GM12878 (cell line): ENCODE measurements at regions not wholly inside any gene's neighbourhood (a gene's known extent, or its start where the extent isn't known, plus 50 kb on each side); places are given as distances from the start of the nearest gene placed in this dataset.

Experiments
- ATAC-seq: fragments of 200-7000 bp; cut with Tn5 transposase; 3 replicates; pipeline ENCODE4 v1.9.1; 2020; ENCODE audit warnings: mild to moderate bottlenecking, moderate library complexity
- BruUV-seq: library from RNA; stranded (reverse); fragments of 400-500 nt; replicated peaks from 2 replicates; lab custom pipeline; 2021; lab: Mats Ljungman, UMichigan
- CTCF ChIA-PET: fragments of 300-600 bp; sonication (Branson Sonifier 250); formaldehyde crosslinking; extraction: SDS; loops from one replicate; lab custom pipeline; 2021; ENCODE audit warnings: inconsistent platforms; lab: Yijun Ruan, JAX
- POLR2A ChIA-PET: fragments of 350-600 bp; formaldehyde crosslinking; extraction: SDS; loops from one replicate; lab custom pipeline; 2021; ENCODE audit warnings: inconsistent platforms; lab: Charles Lee
- RAD21 ChIA-PET: fragments of 300-600 bp; sonication (Branson Sonifier 250); formaldehyde crosslinking; loops from one replicate; lab custom pipeline; 2023; ENCODE audit warnings: antibody characterized with exemption; ENCODE audit not compliant: unreplicated experiment; lab: Charles Lee
- SMC1A ChIA-PET: fragments of 300-600 bp; sonication (Branson Sonifier 250); formaldehyde crosslinking; loops from one replicate; lab custom pipeline; 2023; ENCODE audit not compliant: unreplicated experiment, uncharacterized antibody; lab: Charles Lee
- DNase-seq: peaks from one replicate; pipeline ENCODE4 v3.0.0-alpha.2; 2011; ENCODE audit warnings: low read depth, low spot score
- FAIRE-seq: peaks from 3 replicates; lab custom pipeline; 2011; peaks lifted over from hg19 to GRCh38; lab: Jason Lieb, UNC
- H2AFZ ChIP-seq: 2 replicates; pipeline ENCODE4 v1.6.0; 2011; ENCODE audit warnings: low read depth, low read length, control low read depth; ENCODE audit not compliant: control insufficient read depth
- H3K27ac ChIP-seq: 2 replicates; pipeline ENCODE4 v1.5.1; 2011; ENCODE audit warnings: control low read depth; ENCODE audit not compliant: control insufficient read depth, insufficient read depth
- H3K27me3 ChIP-seq, 2 experiments: replicated peaks in 1 of 2; 2 replicates each; pipeline versions ENCODE4 v1.6.0 to v1.6.1; 2011; ENCODE audit warnings: low read length in 1 of 2; ENCODE audit not compliant: control insufficient read depth in 2 of 2, insufficient read depth in 2 of 2
- H3K36me3 ChIP-seq, 2 experiments: 2 replicates each; pipeline ENCODE4 v1.5.1; 2011; ENCODE audit warnings: low read length in 1 of 2; ENCODE audit not compliant: control insufficient read depth in 2 of 2, insufficient read depth in 2 of 2
- H3K4me1 ChIP-seq: 2 replicates; pipeline ENCODE4 v1.6.1; 2011; ENCODE audit warnings: mild to moderate bottlenecking, low read length, moderate library complexity, mixed read lengths; ENCODE audit not compliant: control insufficient read depth, insufficient read depth
- H3K4me2 ChIP-seq: 2 replicates; pipeline ENCODE4 v1.6.0; 2011; ENCODE audit warnings: control low read depth; ENCODE audit not compliant: control insufficient read depth, insufficient read depth
- H3K4me3 ChIP-seq: fragments of 200-600 bp; sonication (generic); 2 replicates; pipeline ENCODE4 v1.5.1; 2016
- H3K79me2 ChIP-seq: 2 replicates; pipeline ENCODE4 v1.6.0; 2011; ENCODE audit warnings: low read length; ENCODE audit not compliant: control insufficient read depth, insufficient read depth
- H3K9ac ChIP-seq: 2 replicates; pipeline ENCODE4 v1.8.0; 2011; ENCODE audit warnings: low read length, control low read depth, mixed read lengths; ENCODE audit not compliant: control insufficient read depth, insufficient read depth
- H3K9me3 ChIP-seq: replicated peaks from 3 replicates; pipeline ENCODE4 v1.5.1; 2011; ENCODE audit warnings: mild to moderate bottlenecking, low read length; ENCODE audit not compliant: control insufficient read depth, insufficient read depth
- H4K20me1 ChIP-seq: 2 replicates; pipeline ENCODE4 v1.6.0; 2011; ENCODE audit not compliant: control insufficient read depth, insufficient read depth
- CEBPZ ChIP-seq: fragments of 150-350 bp; IDR thresholded peaks from 2 replicates; pipeline ENCODE4 v1.6.1; 2016; ENCODE audit warnings: low read depth, low read length
- CREM ChIP-seq: IDR thresholded peaks from 2 replicates; pipeline ENCODE4 v1.6.1; 2014; ENCODE audit warnings: antibody characterized with exemption, low read depth
- E2F4 ChIP-seq: IDR thresholded peaks from 2 replicates; pipeline ENCODE4 v1.6.1; 2012; ENCODE audit warnings: low read depth, low read length, improper control_type of control experiment
- HDAC6 ChIP-seq: fragments of 200-600 bp; sonication (generic); IDR thresholded peaks from one replicate; pipeline ENCODE4 v1.8.0; 2017; ENCODE audit warnings: antibody characterized with exemption; ENCODE audit not compliant: unreplicated experiment
- IRF4 ChIP-seq: IDR thresholded peaks from 2 replicates; pipeline ENCODE4 v1.6.1; 2011; ENCODE audit warnings: low read depth, low read length
- JUNB ChIP-seq: IDR thresholded peaks from 2 replicates; pipeline ENCODE4 v1.6.1; 2016; ENCODE audit warnings: antibody characterized with exemption, mild to moderate bottlenecking
- LARP7 ChIP-seq: fragments of 450-650 bp; IDR thresholded peaks from 2 replicates; pipeline ENCODE4 v1.6.1; 2017; ENCODE audit warnings: mild to moderate bottlenecking
- MTA2 ChIP-seq: fragments of 450-650 bp; IDR thresholded peaks from 2 replicates; pipeline ENCODE4 v1.6.1; 2016; ENCODE audit warnings: low read depth, mild to moderate bottlenecking, moderate library complexity
- MTA3 ChIP-seq: IDR thresholded peaks from 2 replicates; pipeline ENCODE4 v1.6.1; 2012; ENCODE audit warnings: low read length, inconsistent platforms, borderline replicate concordance
- NFIC ChIP-seq: IDR thresholded peaks from 2 replicates; pipeline ENCODE4 v1.6.1; 2012; ENCODE audit warnings: low read depth, mild to moderate bottlenecking, inconsistent platforms, low read length, moderate library complexity
- NKRF ChIP-seq: fragments of 450-650 bp; conservative IDR thresholded peaks from 2 replicates; pipeline ENCODE4 v1.6.1; 2017; ENCODE audit warnings: mild to moderate bottlenecking, moderate library complexity
- POLR2A ChIP-seq: IDR thresholded peaks from 2 replicates; pipeline ENCODE4 v1.6.1; 2011; ENCODE audit warnings: low read depth, mild to moderate bottlenecking, low read length
- SMAD1 ChIP-seq: fragments of 450-650 bp; IDR thresholded peaks from 2 replicates; pipeline ENCODE4 v1.6.1; 2018; ENCODE audit warnings: mild to moderate bottlenecking, low read depth; ENCODE audit not compliant: partially characterized antibody
- SMAD5 ChIP-seq: IDR thresholded peaks from 2 replicates; pipeline ENCODE4 v1.6.1; 2016; ENCODE audit warnings: antibody characterized with exemption, low read depth
- ZBED1 ChIP-seq: IDR thresholded peaks from 2 replicates; pipeline ENCODE4 v1.6.1; 2016; ENCODE audit warnings: borderline replicate concordance
- WGBS: methylation state at CpG from one replicate; pipeline ENCODE4 v1.1.6; 2016; ENCODE audit warnings: low lambda C conversion rate; ENCODE audit not compliant: insufficient replicate concordance, insufficient coverage; ENCODE audit errors: missing lambda C conversion rate; 5-methylcytosine and 5-hydroxymethylcytosine counted together
- in situ Hi-C: fragments of 300-500 bp; cut with MboI; formaldehyde crosslinking; loops from 9 replicates; pipeline ENCODE4 v1.14.3; 2018; ENCODE audit warnings: mixed read lengths
- intact Hi-C: fragments of 100-400 bp; cut with micrococcal nuclease; formaldehyde crosslinking; loops from one replicate; pipeline ENCODE4 v1.14.2; 2022; ENCODE audit not compliant: unreplicated experiment

GRCh38 chr13:70353096-70353495 lies 244.8 kb upstream of the KLHL1 start:
- DNase-seq, result no peak
- no peak for ATAC-seq
- no peak overlapping the region for H2AFZ ChIP-seq
- POLR2A ChIA-PET, result no interaction called here
- TF ChIP-seq NKRF (no peak), JUNB (no peak), SMAD1 (no peak), IRF4 (no peak), SMAD5 (no peak), E2F4 (no peak), CREM (no peak), LARP7 (no peak), HDAC6 (no peak), MTA2 (no peak), MTA3 (no peak), NFIC (no peak), POLR2A (no peak), CEBPZ (no peak), ZBED1 (no peak)
- H3K9ac ChIP-seq, result no peak overlapping the region
- H3K4me1 ChIP-seq, result no peaks in the 10 kb centered on the region
- 0% methylated on average over 2 of the region's 2 CpGs for WGBS
- in situ Hi-C loops (no loop called here), intact Hi-C loops (no loop called here)
- H3K4me2 ChIP-seq, result no peak overlapping the region
- FAIRE-seq, result no peak
- no TSS peak for BruUV-seq
- SMC1A ChIA-PET, result no interaction called here
- no peaks in the 10 kb centered on the region for H4K20me1 ChIP-seq
- CTCF ChIA-PET, result interaction anchor here (1.5 kb wide), 1 partner anchor 14 kb away, joined by 3 read pairs; no protein-coding TSS in a partner anchor
- no peaks in the 10 kb centered on the region for H3K79me2 ChIP-seq
- H3K36me3 ChIP-seq, result no peaks in the 10 kb centered on the region
- no peak overlapping the region for H3K4me3 ChIP-seq
- RAD21 ChIA-PET, result no interaction called here
- no peaks in the 10 kb centered on the region for H3K27me3 ChIP-seq
- H3K27ac ChIP-seq, result no peak overlapping the region
- no peaks in the 10 kb centered on the region for H3K9me3 ChIP-seq
